GM19467 (cell line): ENCODE measurements at regions not wholly inside any gene's neighbourhood (a gene's known extent, or its start where the extent isn't known, plus 50 kb on each side); places are given as distances from the start of the nearest gene placed in this dataset.
A peak's percentile ranks its signal among the peaks of the same experiment; 100 is the strongest.
"Not testable (repeated sequence)": the region's sequence is repeated elsewhere in the genome, so short reads cannot be mapped to it uniquely, and the experiment has no call there.

Experiments used
- ATAC-seq: cut with Tn5 transposase; IDR thresholded peaks from one replicate; pipeline ENCODE4 v1.9.1; 2021; ENCODE audit warnings: mild to moderate bottlenecking, moderate library complexity; ENCODE audit not compliant: unreplicated experiment

DNA sequence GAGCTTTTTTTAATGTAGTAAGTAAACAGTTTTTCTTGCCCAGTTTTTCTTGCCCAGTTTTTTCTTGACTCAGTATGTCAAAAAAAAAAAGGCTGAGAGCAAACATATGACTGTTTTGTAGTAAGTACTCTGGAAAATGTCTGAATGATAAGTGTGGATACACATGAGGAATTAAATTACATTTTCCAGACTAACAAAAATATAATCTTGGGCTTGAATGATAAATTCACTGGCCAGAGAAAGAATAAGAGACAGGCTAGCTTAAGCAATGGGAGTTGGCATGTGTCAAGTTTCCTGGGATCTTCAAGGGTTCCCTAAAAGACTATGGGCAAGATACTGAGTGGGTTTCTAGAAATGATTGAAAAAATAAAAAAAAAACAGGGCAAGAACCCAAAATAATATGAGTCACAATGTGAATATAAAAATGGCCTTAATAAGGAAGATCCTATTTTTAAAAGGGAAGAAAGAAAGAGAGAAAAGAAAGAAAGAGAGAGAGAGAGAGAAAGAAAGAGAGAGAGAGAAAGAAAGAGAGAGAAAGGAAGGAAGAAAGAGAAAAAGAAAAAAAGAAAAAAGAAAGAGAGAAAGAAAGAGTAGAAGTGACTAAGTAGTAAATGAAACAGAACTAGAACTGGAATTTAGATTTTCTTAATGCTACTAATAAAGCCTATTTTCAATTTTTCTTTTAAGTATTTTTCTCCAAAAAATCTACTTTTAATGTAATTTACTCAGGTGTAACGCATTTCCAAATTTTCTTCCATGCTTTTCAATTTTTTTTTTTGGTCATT, 60.2 kb downstream of the TFPI2 start:
- ATAC-seq: no peak

DNA sequence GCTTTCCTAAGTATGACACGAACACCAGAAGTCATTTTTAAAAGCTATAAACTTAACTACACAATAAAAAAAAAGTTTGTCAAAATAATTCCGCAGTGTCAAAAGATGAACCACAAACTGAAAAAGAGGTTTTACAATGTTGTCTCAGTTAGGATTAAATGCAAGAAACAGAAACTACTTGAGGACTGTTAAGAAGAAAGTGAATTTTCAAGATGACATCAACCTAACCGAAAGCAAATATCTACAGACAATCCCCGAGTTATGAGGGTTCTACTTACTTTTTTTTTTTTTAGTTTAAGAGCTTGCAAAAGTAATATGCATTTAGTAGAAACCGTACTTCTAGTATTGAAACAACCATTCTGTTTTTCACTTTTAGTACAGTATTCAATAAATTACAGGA, 62.3 kb downstream of the TFPI2 start:
- ATAC-seq: peak; percentile 73

DNA sequence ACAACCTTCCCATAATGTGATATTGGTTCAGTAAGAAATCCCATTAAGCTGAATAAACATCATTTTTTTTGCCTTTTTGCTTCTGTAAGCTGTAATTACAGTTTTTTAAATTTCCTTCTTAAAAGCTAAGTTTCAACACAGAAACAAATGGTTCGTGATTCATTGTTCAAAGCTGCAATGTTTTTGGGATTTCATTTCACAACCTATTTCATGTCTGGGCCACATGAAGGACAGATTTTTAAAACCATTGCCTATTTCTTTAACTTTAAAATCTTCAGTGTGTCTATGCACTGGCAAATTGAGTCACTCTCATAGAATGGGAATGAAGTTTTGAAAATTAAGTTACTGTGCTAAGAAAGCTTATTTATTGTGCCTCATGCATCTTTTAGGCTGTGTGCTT, 66.9 kb downstream of the TFPI2 start:
- ATAC-seq: no peak

DNA sequence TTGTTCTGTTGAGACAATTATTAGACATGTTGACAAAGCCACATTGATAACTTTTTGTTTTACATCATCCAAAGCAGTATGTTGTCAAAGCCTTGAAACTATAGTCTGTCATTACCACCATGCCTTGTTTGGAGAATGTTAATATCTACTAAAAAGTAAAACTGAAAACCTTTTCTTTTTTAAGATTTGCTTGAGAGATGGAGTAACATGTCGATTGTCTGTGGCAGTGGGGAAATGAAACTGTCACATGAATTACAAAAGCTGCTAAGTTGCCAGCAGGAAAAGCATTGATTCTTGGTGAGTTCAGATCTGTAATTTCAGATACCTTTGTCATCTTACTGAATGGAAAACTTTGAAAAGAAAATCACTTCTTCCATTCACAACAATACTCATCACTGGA, 69.1 kb downstream of the TFPI2 start:
- no peak for ATAC-seq

DNA sequence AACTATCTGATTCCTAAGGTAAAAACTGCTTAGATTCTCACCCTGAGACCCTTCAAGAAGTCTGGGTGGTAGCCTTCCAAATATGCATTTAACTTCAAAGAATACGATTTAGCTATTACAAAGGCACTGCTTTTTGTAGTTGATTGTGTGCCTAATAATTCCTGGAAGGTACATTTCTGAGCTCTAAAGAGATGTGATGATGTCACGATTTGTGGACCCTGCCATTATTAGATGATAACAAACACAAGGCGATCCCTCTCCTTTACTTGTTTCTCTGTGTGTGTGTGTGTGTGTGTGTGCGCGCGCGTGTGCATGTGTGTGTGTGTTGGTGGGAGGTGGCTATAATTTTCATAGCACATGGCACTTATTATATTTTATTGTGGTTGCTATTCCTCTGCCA, 70.9 kb downstream of the TFPI2 start:
- ATAC-seq: no peak

DNA sequence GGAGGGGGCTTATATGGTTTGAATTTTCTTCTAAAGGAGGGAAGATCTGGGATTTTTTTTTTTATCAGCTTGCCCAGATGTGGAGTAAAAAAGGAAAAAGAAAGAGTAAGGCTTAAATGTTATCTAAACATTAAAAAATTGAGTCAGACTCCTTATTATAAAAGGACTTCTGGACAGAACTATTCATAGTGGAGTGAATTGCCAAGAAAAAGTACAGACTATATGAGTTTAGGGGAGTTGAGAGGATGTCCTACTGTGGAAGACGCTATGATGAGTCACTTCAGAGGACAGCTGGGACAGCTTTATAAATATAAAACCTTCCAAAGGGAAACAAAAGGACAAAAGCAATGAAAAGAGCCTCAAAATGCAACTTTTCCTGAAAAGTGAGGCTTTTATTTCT, 73.0 kb downstream of the TFPI2 start:
- no peak for ATAC-seq

DNA sequence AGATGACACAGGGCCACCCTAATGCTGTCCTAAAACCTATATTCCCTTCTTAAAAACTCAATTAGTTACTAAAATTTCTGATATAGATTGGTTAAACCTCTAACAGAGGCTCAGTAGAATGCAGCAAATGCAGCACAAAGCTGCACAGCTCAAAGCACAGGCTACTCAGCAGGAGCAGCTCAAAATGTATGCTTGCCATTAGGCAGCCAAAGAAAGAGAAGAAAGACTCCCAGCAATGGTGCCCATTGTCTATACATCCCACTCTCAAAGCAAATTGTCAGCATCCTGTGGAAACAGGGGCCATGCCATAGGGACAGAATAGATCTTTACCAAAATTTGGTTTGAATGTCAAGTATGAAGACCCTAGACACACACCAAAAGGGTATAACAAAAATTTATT, 73.5 kb downstream of the TFPI2 start:
- ATAC-seq: no peak

DNA sequence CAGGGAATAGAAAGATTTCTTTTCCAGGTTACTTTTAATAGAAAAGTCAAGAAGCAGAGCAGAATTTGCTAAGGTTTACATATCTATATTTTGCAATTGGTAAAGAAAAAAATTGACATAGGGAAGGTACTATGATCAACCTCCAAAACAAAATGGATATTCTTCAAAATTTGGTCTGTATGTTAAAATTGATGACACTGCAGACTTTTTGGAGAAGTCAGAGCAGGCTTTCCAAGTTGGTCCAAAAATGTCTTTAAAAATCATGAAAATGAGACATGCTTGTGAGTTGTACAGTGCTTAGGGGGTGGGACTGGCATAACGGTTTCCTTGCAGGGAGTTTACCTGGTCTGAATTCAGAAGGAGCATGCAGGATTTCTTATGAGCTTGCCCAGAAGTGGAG, 77.0 kb downstream of the TFPI2 start:
- no peak for ATAC-seq

DNA sequence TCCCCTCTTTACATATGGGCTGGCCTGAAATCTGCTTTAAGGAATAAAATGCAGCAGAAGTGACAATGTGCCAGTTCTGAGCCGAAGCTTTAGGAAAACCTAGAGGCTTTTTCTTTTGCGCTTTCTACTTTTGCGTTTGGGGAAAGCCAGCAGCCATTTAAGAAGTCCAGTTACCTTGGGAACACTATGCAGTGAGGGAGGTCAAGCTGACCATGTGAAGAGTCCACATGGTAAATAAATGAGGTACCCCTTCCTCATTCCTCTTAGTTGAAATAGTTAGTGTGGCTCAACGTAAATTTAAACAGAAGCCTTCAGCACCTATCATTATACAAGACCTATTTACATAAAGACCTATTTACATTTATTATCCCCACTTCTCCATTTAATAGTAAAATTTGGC, 78.5 kb downstream of the TFPI2 start:
- ATAC-seq: no peak

DNA sequence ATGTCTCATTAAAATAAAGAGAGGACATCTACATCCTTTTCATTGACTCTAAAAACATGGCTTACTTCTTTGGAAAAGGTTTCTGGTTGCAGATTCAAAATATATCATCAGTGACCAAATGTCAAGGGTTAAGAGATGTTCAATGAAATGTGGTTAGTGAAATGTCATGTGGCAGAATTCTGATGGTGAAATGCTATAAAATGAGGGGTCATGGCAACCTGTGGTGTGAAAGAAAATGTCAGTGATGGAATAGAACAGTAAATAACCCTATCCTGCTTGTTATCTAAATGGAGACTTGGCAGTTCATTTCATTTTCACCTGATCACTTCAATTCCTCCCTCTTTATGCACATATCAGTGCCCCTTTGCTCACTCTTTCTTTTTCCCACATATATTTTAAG, 79.4 kb downstream of the TFPI2 start:
- no peak for ATAC-seq

DNA sequence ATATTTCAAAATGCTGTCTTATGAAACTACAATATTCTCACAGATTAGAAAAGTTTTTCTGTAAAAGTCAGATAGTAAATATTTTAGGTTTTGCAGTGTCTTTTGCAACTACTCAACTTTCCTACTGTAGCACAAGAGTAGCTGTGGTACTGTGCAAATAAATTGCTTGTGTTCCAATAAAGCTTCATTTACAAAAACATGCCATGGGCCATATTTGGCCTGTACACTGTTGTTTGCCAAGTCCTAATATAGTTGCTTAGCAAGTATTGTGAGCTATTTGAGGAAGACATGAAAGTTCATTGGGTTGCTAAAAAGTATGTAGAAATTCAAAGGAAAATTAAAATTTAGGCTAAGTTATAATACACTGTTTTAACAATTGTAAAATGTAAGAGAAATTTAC, 80.0 kb downstream of the TFPI2 start:
- no peak for ATAC-seq

DNA sequence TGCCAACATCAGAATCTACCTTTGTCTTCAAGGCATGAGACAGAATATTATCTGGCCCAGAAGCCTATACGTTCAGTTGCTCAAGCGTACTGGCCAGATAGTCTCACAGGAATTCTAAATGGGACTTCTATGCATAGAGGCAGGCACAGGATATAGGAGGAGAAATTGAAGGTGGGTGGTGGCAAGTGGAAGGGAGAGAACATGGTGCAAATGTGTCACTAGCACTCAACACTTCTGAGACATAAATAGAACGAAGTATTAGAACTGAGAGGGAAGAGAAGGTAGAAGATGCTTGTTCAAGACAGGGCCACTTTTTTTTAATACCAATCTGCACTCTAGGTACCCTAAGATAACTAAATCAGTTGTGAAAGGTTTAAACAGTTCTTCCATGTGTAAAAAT, 85.8 kb downstream of the TFPI2 start:
- no peak for ATAC-seq

DNA sequence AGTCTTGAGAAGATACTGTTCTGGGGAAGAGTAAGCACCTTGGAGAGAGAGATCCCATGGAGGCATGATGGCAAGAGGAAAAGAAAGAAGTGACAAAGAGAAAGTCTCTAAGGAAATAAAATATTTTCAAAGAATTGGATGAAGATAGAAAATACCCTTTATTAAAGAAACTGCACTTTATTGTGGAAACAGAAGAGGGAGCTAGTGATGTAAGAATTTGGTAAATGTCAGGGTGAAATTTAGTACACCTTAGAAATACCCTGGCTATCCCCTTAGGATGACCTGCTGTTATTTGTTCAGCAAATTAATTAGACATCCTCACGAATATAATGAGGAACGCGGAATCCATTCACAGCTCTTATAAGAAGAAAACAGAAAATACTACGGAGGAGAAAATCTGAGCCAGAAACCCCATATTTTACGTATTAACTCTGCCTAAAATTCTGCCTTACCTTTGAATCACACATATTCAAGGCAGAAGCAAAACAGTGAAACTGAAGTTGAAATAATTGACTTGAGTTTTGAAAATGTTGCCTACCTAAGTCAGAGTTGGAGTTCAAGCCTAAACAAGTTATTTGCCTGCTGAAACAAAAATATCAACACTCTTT, 90.7 kb downstream of the TFPI2 start:
- no peak for ATAC-seq

DNA sequence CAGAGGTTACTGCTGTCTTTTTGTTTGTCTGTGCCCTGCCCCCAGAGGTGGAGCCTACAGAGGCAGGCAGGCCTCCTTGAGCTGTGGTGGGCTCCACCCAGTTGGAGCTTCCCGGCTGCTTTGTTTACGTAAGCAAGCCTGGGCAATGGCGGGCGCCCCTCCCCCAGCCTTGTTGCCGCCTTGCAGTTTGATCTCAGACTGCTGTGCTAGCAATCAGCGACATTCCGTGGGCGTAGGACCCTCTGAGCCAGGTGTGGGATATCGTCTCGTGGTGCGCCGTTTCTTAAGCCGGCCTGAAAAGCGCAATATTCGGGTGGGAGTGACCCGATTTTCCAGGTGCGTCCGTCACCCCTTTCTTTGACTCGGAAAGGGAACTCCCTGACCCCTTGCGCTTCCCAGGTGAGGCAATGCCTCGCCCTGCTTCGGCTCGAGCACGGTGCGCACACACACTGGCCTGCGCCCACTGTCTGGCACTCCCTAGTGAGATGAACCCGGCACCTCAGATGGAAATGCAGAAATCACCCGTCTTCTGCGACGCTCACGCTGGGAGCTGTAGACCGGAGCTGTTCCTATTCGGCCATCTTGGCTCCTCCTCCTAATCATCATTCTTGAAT, 97.4 kb downstream of the TFPI2 start:
- ATAC-seq: not testable (repeated sequence)

DNA sequence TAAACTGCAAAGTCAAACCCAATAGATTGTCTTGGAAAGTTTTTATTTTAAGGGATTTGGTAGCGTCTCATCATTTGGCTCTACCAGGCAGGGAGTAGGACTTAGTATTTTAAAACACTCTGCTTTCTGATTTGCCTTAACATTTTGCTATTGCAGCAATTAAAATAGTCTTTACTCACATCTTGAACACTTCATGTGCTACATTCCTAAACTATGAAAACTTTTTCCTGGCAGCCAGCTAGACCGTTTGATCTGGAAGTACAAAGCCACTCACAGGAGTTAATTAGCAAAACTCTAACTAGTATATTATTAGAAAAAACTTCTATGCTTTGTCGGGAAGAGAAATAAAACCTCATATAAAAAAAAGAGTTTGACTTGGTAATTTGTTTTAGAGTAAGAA, 111.4 kb downstream of the TFPI2 start:
- no peak for ATAC-seq

DNA sequence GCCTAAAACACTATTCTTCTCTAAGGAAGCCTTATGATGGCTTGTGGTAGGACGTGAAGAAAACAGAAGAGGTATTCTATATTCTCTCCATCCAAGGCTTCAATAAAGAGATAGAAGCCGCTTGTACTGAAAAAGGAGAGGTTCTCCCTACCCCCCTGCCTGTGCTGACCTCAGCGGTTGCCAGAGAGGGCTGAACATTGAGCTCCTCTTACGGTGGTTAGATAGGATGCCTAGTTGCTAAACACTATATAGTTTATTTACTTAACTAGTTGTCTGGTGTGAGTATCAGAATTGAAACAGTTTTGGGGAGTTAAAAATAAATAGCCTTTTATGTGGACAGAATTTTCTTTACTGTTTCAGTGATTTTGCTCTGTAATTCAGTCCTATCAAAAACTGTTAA, 112.2 kb downstream of the TFPI2 start:
- no peak for ATAC-seq

DNA sequence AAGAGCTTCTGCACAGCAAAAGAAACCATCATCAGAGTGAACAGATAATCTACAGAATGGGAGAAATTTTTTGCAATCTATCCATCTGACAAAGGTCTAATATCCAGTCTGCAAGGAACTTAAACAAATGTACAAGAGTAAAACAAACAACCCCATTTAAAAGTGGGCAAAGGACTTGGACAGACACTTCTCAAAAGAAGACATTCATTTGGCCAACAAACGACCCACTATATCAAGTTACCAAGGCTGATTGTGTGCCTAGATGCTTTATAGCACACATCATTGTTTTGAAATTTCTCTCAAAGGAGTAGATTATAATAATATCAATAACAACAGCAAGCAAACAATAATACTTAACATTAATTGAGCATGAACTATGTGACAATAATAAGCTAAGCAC, 117.1 kb downstream of the TFPI2 start:
- no peak for ATAC-seq

DNA sequence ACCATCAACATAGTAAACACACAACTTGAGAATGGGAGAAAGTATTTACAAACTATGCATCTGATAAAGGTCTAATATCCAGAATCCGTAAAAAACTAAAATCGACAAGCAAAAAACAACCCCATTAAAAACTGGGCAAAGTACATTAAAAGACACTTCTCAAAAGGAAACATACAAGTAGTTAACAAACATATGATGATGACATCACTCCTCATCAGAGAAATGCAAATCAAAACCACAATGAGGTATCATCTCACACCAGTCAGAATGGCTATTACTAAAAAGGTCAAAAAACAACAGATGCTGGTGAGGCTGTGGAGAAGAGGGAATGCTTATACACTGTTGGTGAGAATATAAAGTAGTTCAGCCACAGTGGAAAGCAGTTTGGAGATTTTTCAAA, 125.1 kb downstream of the TFPI2 start:
- ATAC-seq: no peak

DNA sequence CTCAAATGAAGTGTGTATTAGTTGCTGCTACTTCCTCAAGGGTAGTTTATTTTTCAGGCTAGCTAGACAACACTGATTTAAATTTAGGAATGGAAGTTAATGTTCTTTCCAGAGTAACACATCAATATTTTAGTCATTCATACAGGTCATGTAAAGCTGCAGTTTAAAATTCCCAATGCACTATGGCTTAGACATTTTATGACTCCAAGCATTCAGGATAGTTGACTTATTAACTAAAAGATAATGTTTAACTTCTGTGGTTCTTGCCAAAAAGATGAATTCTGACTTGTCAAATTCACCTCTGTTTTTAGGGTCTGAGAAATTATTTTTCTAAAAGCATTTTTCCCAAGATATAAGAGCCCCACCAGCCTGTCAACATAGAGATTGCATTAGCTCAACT, 131.9 kb downstream of the TFPI2 start:
- ATAC-seq: no peak

DNA sequence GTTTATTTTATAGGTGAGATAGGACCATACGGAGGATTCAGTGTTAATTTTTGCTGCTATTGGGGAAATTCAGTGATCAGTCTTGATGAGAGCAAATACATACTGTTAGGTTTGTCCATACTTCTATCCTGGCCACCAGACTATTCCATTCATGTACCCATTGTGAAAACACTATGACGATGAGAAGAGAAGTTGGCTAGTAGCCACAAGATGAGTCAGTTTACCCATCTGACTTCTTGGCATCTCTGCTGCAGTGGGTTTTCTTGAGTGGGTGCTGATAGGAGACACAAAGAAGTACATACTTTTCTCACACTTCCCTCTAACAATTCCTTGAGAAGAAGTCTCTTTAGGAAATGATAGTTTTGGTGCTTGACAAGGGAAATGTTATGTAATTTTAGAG, 133.1 kb downstream of the TFPI2 start:
- ATAC-seq: no peak

DNA sequence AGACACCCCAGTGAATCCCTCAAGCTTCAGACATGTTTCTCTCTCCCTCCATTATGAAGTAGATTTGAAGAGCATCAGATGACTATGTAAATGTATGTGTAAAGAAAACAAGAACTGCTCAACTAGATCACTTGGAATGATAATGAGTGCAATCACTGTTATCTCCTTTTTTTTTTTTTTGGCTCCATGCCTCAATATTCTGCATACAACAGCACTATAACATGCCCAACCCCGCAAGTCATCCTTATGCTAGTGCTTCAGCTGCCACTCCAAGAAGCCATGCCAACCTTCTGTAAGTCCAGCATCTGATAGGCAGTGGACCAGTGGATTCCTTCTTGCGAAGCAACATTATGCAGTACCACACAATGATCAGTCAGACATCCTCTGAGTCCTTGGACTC, 133.7 kb downstream of the TFPI2 start:
- ATAC-seq: no peak

DNA sequence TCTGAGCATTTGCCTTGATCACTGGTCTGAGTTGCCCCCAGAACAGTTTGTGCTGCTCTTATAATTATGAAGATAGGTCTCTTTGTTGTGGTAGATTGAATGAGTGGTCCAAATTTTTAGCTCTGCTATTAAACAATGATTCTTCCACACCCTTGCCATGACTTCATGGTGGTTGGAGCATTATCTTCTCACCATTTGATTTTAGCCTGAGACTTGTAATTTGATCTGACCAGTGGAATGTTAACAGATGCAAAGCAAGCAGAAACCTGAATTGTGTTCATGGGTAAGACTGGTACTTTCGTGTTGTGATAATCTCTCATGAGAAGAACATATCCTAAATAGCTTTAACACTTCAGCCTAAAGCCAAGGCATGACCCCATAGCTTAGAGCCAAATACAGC, 139.1 kb downstream of the TFPI2 start:
- no peak for ATAC-seq

DNA sequence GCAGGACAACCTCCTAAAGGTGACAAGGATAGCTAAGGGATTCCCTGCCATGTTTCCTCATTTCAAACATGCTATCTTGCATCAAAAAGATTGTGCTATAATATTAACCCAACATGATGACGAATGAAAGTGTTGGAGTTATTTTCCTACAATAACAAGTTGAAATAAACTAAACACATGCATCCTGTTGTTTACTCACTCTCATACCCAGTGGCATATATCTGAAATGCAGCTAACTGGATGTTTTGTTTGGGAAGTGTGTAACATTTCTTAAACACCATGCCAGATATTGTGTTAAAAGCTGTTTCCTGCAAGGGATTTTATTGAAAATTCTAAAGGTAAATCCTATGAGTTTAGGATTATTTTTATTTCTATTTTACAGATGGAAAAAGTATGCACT, 139.6 kb downstream of the TFPI2 start:
- no peak for ATAC-seq
